ENCODE measurements at regions not wholly inside any gene's neighbourhood (a gene's known extent, or its start where the extent isn't known, plus 50 kb on each side); places are given as distances from the start of the nearest gene placed in this dataset.
A peak's percentile ranks its signal among the peaks of the same experiment; 100 is the strongest.

DNA sequence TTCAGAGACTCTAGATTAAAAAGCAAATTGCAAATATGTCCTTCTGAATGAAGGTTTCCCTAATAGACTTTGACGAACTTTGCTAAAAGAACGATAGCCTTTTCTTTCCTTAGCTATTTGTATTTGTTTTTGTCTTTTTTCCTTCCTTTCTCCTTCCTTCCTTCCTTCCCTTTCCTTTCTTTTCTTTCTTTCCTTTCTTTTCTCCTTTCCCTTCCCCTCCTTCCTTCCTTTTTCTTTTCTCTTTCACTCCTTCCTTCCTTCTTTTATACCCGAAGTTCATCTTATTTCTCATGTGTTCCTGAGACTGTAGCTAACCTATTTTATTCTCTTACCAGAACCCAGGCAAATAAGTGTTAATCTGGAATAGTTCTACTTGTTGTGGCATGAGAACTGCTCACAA, 381.2 kb upstream of the RUNX1 start:
- ATAC-seq, result no peak
- Histone ChIP-seq H3K9me3 (no peaks in the 10 kb centered on the region), H3K36me3 (no peaks in the 10 kb centered on the region), H3K27me3 (peaks cover 4% of the 10 kb centered on the region), H3K4me3 (no peak overlapping the region), H3K27ac (no peak overlapping the region), H3K4me1 (no peaks in the 10 kb centered on the region)
- DNase-seq, result no peak
- TF ChIP-seq, protein P1, sequence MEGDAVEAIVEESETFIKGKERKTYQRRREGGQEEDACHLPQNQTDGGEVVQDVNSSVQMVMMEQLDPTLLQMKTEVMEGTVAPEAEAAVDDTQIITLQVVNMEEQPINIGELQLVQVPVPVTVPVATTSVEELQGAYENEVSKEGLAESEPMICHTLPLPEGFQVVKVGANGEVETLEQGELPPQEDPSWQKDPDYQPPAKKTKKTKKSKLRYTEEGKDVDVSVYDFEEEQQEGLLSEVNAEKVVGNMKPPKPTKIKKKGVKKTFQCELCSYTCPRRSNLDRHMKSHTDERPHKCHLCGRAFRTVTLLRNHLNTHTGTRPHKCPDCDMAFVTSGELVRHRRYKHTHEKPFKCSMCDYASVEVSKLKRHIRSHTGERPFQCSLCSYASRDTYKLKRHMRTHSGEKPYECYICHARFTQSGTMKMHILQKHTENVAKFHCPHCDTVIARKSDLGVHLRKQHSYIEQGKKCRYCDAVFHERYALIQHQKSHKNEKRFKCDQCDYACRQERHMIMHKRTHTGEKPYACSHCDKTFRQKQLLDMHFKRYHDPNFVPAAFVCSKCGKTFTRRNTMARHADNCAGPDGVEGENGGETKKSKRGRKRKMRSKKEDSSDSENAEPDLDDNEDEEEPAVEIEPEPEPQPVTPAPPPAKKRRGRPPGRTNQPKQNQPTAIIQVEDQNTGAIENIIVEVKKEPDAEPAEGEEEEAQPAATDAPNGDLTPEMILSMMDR (IDR thresholded peaks at IDR 0.05), result no peak
- intact Hi-C loops (cut with DNase I), result no loop called here

DNA sequence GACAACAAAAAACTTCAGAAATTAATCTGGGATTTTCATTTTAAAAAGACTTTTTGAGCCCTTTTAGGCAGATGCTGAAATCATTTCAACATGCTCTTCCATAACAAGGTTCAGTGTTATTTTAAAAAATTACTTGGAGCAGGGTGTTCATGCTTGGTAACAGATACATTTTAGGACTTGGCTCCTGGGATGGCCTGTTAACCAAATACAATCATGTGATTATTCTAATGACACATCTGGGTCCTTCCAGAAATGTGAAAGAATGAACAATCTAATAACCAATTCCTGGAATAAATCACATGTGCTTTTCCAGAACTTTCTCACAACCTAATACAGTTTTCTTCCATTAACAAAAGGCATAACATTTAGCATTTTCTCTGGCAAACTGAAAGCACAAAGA, 379.8 kb upstream of the RUNX1 start:
- intact Hi-C loops (cut with DNase I), result no loop called here
- TF ChIP-seq, protein P1 (IDR thresholded peaks at IDR 0.05), result no peak
- Histone ChIP-seq H3K4me1 (no peaks in the 10 kb centered on the region), H3K27me3 (peaks cover 4% of the 10 kb centered on the region), H3K27ac (peak overlapping the region; percentile 7), H3K36me3 (no peaks in the 10 kb centered on the region), H3K4me3 (no peak overlapping the region), H3K9me3 (no peaks in the 10 kb centered on the region)
- ATAC-seq, result no peak
- no peak for DNase-seq

DNA sequence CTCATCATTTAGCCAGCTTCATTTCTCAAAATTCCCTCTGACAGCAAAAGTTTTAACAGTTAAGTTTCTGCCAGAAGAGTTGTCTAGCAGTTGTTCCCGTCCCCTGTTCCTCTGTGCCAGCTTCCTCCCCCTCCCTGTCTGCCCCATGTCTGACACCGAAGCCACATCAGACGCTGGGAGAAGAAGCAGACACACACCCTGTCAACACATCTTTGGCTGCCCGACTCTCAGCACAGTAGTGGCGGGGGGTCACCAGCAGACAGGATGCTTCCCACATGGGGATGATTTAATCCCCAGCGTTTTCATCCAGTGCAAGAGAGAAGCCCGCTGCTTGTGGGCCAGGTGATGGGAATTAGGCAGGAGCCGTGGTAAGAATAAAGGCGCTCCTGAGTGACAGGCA, 379.4 kb upstream of the RUNX1 start:
- Histone ChIP-seq H3K27ac (peak overlapping the region; percentile 7), H3K27me3 (peaks cover 4% of the 10 kb centered on the region), H3K4me3 (no peak overlapping the region), H3K4me1 (no peaks in the 10 kb centered on the region), H3K9me3 (no peaks in the 10 kb centered on the region), H3K36me3 (no peaks in the 10 kb centered on the region)
- intact Hi-C loops (cut with DNase I), result no loop called here
- DNase-seq (peak; percentile 69), ATAC-seq (peak; percentile 92)
- TF ChIP-seq, protein P1 (IDR thresholded peaks at IDR 0.05), result no peak

DNA sequence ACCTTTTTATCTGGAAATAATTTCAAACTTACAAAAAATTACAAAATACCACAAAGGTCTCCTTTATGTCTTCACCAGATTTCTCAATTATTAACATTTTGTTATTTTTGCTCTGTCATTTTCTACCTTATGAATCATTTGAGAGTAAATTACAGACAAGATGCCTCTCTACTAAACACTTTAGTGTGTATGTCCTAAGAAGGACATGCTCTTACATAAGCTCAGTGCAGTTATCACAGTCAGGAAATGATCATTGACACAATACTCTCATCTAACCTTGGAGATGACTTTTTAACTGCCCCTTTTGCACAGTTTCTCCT, 378.9 kb upstream of the RUNX1 start:
- DNase-seq (no peak), ATAC-seq (peak; percentile 64)
- intact Hi-C loops (cut with DNase I), result no loop called here
- H3K4me3 ChIP-seq, result no peak overlapping the region
- H3K4me1 ChIP-seq, result no peaks in the 10 kb centered on the region
- peaks cover 4% of the 10 kb centered on the region for H3K27me3 ChIP-seq
- H3K27ac ChIP-seq, result no peak overlapping the region
- no peaks in the 10 kb centered on the region for H3K36me3 ChIP-seq
- TF ChIP-seq, protein P1 (IDR thresholded peaks at IDR 0.05), result no peak
- H3K9me3 ChIP-seq, result no peaks in the 10 kb centered on the region

DNA sequence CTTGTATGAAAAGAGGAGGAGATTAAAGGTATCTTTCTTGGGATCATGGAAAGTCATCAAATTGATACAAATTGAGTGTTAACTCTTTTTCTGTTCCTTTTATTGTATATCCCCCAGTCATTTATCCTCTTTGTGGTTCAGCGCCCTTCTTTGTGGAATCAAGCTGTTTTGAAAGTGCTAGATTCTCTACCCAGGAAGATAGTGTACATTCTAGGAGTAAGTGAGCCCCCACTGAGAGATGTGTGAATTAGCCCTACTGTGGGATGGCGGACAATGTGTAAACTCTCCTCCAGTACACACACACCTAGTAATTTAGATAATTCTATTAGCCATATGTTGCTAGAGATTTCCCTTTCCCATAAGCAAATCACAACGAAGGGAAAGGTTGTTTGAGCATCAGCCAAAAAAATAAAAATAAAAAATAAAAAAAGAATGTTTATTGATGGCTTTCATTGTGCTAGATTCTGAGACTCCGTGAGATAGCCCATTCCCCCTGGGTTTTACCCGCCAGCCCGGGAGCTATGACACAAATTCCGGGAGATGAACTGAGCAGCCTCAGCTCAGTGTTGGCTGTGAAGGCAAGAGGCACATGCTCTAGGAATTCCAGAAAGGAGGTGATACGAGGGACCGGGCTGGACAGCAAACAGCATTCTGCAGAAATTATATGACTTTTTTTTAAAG, 378.4 kb upstream of the RUNX1 start:
- TF ChIP-seq, protein P1 (IDR thresholded peaks at IDR 0.05), result no peak
- H3K4me3 ChIP-seq, result no peak overlapping the region
- DNase-seq (no peak), ATAC-seq (peak; percentile 28)
- H3K27ac ChIP-seq, result no peak overlapping the region
- no peaks in the 10 kb centered on the region for H3K4me1 ChIP-seq
- H3K9me3 ChIP-seq, result no peaks in the 10 kb centered on the region
- H3K27me3 ChIP-seq, result peaks cover 4% of the 10 kb centered on the region
- H3K36me3 ChIP-seq, result no peaks in the 10 kb centered on the region
- intact Hi-C loops (cut with DNase I), result no loop called here

DNA sequence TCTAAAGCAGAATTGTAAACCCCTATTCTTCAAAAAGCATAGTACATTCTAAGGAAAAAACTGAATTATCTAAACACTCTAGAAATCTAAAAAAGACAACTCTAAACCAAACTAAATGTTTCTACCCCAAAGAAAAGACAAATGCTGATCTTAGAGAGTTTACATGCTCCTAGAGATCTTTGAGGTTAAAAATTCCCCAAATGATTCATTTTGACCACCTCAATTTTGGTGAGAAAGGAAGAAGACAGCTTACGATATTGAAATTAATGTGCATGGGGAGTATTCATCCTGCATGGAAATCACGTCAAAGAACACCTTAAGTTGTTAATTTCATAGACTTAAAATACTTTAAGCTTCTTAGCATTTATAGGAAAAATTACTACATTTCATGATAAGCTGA, 377.8 kb upstream of the RUNX1 start:
- no peaks in the 10 kb centered on the region for H3K9me3 ChIP-seq
- no peak overlapping the region for H3K27ac ChIP-seq
- peaks cover 4% of the 10 kb centered on the region for H3K27me3 ChIP-seq
- H3K4me3 ChIP-seq, result no peak overlapping the region
- DNase-seq (no peak), ATAC-seq (no peak)
- no peaks in the 10 kb centered on the region for H3K36me3 ChIP-seq
- TF ChIP-seq, protein P1 (IDR thresholded peaks at IDR 0.05), result no peak
- no peaks in the 10 kb centered on the region for H3K4me1 ChIP-seq
- intact Hi-C loops (cut with DNase I), result no loop called here

Measured in upper lobe of right lung (tissue), 1 donor.